Middle frontal gyrus (tissue), 1 donor: ENCODE measurements at regions not wholly inside any gene's neighbourhood (a gene's known extent, or its start where the extent isn't known, plus 50 kb on each side); places are given as distances from the start of the nearest gene placed in this dataset.
"Not testable (repeated sequence)": the region's sequence is repeated elsewhere in the genome, so short reads cannot be mapped to it uniquely, and the experiment has no call there.

Experiments used
- DNase-seq: peaks from one replicate; pipeline ENCODE4 v3.0.0-alpha.2; 2015; ENCODE audit warnings: low spot score; ENCODE audit errors: extremely low spot score

GRCh38 chr10:36452851-36453250 lies 672.5 kb upstream of the ANKRD30A start:
- no peak for DNase-seq

- DNase-seq, result no peak
These were observed 673.9 kb upstream of the ANKRD30A start for GRCh38 chr10:36451391-36451970.

DNA sequence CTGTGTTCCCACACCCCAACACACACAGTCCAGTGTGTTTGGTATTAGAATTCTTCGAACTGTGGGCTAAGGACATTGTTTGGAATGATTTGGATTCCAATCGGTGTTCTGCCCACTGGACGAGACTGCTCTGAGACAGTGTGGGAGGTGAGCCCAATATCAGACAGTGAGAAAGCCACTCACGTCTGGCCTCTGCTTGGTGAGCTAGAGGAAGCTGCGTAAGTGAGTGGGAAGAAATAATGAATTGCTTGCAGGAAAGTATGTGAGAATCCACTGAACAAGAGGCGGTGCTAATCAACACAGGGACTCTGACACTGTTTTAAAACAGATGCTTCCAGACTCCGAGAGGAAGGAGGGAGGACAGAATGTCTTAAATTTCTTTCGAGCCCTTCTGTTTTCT lies 675.0 kb upstream of the ANKRD30A start:
- no peak for DNase-seq

DNA sequence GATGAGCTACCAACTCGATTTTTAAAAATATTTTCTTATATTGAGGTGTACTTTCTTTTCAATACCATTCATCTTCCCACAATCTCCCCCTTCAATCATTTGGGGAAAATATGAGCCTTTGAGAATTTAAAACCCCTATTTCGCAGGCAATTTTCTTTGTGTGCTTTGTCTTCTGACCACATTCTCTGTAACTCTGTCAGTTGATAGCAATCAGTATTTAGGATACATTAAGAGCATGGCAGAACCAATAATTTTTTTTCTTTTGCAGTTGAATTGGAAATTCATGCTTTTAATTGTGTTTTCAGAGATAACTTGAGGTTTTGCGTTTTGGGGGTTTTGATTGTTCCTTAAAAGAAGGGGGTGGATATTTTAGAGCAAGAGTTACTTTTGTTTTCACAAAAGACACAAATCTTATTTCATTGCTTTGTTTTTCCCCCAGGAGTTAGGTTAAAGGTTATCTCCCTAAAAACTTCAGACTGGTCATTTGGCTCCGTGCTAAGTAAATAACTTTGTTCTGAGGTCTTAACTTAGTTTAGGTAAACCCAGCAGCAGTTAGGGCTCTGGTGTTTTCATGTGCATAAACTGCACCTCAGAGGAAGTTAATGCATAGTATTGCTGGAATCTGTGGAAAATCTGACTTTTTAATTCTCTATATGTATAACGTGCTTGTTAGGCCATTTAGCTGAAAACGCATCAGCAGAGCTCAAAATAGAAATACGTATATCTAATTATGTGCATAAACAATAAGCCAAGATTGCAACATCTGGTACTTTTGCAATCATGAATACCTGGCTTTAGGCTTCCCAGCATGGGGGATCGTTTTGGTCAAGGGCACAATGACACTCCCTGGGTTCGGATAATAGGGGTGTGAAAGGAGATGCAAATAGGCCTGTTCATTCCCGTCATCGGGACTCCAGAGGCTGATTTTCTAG lies 676.4 kb upstream of the ANKRD30A start:
- DNase-seq, result no peak

DNA sequence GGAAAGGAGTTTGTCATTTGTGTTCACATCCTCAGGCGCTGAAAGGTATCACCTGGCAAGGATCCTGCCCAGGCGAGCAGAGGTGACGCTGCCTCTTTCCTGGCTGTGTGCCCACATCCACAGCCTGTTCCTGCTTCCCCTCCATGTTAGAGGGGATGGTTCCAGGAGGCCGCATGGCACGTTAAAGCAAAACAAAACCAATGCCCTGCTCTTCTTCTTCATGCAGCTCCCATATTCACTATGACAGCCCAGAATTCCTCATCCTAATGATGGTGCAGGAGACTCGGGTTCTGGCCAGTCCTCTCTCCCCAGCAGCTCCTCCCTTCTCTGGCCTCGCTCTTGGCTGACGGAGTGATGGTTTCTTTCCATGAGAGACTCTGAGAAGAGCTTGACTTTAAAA lies 678.5 kb upstream of the ANKRD30A start:
- no peak for DNase-seq

GRCh38 chr10:36443233-36443632 lies 682.2 kb upstream of the ANKRD30A start:
- no peak for DNase-seq

- no peak for DNase-seq
These were observed 683.8 kb upstream of the ANKRD30A start for GRCh38 chr10:36441557-36441956.

DNA sequence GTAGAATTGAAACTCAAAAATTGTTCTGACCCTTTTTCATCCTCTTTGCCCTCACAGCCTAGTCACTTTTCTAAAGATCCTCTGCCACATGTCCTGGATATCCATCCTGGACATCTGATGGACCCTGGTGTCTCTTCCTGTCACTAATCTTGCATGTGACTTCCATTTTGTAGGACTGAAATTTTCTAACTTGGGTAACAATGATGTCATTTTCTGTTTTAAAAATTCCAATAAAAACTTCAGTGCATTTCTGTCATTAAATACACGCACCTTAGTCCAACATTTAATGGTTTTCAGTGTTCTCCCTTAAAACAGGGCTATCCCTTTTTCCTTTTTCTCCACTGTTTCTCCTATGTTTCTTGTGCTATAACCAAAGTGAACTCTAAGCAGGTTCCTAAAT lies 684.9 kb upstream of the ANKRD30A start:
- no peak for DNase-seq

DNA sequence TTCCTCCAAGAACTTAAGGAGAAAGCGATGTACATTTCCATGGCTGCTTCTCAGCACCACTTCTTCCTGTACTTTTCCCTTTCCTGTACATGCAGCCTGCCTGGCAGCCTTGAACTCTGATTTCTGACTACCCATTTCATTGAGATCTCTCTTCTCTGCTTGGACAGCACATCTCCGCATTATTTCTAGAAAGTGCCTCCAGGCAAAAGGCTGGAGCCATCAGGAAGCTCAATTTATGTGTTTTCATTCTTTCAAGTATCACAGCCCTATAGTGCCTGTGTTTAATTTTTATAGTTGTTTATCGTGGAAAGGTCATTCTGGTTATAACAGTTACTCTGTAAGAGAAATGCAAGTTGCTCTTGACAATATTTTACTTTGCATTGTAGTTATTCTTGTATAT lies 688.0 kb upstream of the ANKRD30A start:
- DNase-seq, result no peak

- no peak for DNase-seq
These were observed 696.9 kb upstream of the ANKRD30A start for GRCh38 chr10:36428507-36428906.

GRCh38 chr10:36425131-36425797 lies 700.1 kb upstream of the ANKRD30A start:
- no peak for DNase-seq

DNA sequence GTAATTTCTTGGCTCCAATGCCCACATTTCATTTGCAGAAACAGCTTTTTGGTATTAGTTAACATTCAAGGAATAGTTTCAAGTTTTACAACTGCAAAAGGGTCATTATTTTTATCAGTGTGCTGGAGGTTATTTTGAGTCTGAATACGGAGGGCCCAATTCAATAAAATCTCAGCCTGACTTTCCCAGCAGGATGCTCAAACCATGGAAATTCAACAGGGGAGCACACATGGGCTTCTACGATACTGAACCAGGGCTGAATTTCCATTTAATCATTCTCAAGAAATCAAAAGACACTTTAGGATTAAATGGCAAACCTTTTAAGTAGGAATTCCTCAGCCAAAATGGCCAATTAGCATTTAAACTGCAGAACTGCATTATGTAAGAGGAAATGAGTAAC lies 700.9 kb upstream of the ANKRD30A start:
- DNase-seq, result no peak

DNA sequence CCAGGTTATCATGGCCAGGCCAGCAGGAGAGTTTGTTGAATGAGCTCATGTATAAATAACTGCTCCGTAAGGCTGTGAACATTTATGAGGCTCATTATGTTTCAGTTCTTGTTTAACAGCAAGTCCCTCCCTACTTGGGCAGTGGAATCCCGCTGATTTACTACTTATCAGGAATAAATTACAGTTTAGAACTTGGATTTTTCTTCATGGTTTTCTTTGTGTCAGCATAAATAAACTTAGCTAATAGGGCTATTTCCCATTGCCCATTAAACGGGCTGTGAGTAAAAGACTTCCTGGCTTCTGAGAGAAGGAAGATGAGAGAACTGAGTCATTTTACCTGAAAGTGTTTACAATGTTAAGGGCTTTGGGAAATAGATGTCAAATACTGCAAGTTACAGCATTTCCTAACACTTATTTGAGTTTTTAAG lies 701.6 kb upstream of the ANKRD30A start:
- DNase-seq, result no peak

DNA sequence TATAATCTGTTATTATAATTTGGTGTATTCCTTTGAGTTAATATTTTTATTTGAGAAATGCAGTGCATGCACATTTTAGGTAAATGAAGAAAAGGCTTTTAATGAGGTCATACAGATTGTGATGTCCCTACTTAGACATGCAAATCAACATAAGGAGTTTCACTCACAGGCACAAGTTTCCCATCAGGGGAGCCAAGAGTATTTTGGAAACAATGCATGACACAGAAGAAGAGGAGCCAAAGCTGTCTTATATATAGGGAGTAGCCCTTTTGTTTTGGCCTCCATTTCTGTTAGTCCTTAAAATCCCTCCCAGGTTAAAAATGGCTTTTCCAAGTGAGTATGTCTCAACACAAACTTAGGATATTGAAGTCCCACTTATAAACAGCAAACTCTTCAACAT lies 703.4 kb upstream of the ANKRD30A start:
- no peak for DNase-seq

DNA sequence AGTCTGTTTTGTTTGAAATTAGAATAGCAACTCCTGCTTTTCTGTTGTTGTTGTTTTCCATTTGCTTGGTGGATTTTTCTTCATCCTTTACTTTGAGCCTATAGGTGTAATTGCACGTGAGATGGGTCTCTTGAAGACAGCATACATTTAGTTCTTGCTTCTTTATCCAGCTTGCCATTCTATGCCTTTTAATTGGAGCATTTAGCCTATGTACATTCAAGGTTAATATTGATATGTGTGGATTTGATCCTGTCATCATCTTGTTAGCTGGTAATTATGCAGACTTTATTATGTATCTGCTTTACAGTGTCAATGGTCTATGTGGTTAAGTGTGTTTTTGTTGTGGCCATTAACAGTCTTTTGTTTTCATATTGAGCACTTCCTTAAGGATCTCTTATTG lies 708.9 kb upstream of the ANKRD30A start:
- DNase-seq, result no peak

GRCh38 chr10:36412942-36413341 lies 712.5 kb upstream of the ANKRD30A start:
- DNase-seq, result no peak

DNA sequence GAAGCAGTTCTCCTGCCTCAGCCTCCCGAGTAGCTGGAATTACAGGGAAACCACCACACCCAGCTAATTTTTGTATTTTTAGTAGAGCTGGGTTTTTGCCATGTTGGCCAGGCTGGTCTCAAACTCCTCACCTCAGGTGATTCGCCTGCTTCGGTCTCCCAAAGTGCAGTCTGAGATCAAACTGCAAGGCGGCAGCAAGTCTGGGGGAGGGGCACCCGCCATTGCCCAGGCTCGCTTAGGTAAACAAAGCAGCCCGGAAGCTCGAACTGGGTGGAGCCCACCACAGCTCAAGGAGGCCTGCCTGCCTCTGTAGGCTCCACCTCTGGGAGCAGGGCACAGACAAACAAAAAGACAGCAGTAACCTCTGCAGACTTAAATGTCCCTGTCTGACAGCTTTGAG lies 725.2 kb upstream of the ANKRD30A start:
- not testable (repeated sequence) for DNase-seq

- DNase-seq, result no peak
These were observed 731.6 kb upstream of the ANKRD30A start for GRCh38 chr10:36393801-36394200.

DNA sequence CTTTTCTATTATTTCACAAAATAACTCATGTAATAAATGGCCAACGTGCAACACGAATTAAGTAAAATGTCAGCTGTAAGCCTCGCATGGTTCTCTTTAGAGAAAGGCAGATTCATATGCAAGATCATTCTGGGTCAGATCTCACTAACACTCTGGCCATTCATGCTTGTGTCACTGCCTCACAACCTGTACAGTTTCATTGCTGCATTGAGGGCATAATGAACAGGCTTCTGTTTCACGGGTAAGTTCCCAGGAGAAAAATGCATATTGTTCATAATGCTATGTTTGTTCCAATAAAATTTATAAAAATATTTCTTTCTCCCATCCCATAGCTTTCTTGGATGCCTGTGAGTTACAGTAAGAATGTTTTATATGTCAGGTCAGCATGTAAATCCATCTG lies 734.0 kb upstream of the ANKRD30A start:
- no peak for DNase-seq

- DNase-seq, result no peak
These were observed 735.2 kb upstream of the ANKRD30A start for GRCh38 chr10:36390221-36390620.

DNA sequence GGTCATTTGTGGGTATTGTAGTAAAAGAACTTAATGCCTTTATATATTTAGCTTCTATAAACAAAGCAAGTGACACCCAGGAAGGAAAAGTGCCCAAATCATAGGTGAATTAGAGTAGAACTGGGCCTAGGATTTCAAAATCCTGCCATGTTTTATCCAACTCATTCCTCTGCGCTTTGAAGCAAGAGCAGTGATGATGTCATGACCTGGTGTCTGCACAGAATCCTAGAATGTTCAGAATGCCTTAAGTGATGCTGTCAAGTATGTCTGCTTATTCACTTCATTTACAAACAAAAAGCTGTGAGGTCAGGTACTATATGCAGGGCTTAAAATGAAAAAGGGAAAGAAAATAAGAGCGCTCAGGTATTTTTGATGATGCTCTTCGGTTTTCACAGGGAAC lies 737.2 kb upstream of the ANKRD30A start:
- no peak for DNase-seq

GRCh38 chr10:36385693-36386092 lies 739.7 kb upstream of the ANKRD30A start:
- no peak for DNase-seq
